GOT3 (cell line): ENCODE measurements at regions not wholly inside any gene's neighbourhood (a gene's known extent, or its start where the extent isn't known, plus 50 kb on each side); places are given as distances from the start of the nearest gene placed in this dataset.
"Not testable (repeated sequence)": the region's sequence is repeated elsewhere in the genome, so short reads cannot be mapped to it uniquely, and the experiment has no call there.

Experiments
- DNase-seq: peaks from one replicate; lab custom pipeline; 2025; ENCODE audit warnings: mixed read lengths; lab: John Stamatoyannopoulos, UW

DNA sequence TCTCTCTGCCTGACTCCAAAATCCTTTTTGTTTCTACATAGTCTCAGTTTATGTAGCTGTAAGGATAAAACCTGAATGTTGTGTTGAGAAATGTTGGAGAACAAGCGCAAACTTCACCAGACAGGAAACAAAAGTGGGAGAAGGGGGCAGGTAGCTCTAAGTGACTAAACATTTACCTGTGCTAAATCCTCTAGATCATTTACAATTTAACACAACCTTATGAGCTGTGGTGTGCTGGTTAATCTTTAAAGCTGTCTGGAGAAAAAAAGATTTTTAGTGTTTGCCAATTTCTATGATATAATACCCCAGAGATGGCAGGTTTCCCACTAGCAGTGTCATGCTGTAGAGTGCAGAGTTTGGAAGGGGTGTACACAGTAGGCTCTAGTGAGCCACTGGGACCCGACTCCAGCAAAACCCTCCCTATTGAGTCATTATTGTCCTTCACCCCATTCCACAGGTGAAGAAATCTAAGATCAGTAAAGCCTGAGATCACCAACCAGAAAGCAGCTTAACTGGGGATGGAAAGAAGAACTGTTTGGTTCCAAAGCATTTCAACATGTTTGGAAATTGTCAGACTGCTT is 992.0 kb downstream of the DCDC2C start:
- DNase-seq, result no peak

DNA sequence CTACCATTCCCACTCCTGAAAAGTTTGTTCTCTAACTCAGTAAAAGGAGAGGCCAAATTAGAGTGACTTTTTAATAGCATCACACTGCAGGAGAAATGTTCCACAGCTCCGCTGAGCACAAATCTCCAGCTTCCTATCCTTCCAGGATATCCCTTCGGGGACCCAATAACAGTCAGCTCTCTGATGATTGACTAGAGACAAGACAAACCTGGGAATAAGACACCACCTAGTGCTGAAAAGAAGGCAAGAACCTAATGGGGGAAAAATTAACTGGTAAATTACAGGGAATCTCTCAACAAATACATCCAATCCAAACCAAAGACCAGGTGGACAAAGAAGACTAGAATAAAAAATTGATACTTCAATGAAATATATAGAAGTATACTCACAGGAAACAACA is 977.1 kb upstream of the SOX11 start:
- no peak for DNase-seq

DNA sequence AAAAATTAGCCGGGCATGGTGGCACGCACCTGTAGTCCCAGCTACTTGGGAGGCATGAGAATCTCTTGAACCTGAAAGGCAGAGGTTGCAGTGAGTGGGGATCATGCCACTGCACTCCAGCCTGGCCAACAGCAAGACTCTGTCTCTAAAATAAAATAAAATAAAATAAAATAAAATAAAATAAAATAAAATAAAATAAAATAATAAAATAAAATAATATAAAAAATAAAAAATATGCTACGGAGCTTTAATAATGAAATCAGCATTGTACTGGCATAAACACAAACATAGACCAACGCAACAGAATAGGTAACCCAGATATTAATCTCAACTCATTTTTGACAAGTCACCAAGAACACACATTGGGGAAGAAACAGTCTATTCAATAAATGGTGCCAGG is 973.4 kb upstream of the SOX11 start:
- no peak for DNase-seq

DNA sequence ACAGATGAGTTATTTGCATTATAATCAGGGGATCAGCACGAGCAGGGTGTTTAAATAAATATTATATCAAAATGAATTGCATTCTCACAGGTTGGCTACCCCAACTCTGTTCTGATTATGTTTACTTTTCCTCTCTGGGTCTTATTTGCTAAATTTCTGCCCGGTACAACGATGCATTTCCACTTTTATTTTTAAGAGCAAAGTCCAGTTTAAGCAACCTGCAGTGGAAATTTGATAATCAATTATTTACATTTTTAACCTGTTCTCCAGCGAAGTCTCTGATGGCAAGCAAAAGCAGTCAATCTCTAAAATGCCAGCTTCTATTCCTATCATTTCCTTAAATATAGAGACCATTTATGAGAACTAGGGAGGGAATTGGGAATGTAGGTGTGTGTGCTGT is 966.6 kb upstream of the SOX11 start:
- no peak for DNase-seq

DNA sequence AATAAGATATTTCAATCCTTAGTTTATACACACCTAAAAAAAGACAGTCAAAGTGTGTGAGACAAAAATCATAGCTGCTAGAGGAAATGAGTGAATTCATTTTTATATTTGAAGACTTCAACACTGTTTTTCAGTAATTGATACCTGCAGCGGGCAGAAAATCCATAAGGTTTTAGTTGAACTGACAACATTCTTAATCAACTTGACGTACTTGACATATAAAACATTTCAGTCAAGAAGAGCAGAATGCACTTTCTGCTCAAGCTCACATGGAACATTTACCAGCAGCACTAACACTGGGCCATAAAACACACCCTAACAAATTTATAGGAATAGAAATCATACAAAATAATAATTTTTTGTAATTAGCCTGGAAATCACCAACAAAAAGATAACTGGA is 959.6 kb upstream of the SOX11 start:
- no peak for DNase-seq

DNA sequence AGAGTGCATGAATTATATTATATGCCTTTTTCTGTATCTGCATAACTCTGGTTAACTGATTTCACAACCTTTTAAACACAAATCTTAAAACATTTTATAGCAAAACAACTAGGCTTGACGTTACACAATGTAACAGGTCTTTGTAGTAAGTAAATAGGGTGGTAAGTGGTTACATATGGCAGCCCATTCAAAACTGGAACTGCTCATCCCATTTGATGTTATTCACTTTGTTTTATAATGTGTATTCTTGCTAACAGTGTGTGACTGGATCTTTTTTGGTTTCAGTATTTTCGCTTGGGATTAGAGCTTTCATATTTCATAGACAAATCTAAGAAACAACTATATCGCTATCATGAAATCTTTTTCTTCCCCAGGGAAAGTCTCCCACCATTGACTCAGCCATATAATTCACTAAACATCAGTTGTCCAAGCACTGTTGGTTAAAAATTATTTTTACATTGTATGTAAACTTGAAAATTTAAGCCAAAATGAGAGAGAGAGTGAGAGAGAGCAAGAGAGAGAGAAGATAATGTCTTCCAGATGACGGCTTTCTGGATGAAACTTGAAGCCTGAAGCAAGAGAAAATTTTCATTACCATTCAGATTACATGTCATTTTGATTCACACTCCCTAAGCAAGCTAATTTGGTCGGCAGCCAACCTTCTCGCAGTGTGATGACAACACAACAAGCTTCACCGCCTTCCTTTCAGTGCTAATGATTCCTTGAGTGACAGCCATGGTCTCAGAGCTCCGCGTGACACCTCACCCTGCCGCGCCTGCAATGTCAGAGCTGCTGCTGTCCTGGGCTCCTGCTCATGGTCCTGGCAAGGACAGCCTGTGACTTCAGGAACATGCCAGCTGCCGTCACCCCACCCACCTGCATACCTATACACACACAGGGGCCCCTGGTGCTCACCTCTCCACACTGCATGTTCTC is 946.9 kb upstream of the SOX11 start:
- DNase-seq, result no peak

DNA sequence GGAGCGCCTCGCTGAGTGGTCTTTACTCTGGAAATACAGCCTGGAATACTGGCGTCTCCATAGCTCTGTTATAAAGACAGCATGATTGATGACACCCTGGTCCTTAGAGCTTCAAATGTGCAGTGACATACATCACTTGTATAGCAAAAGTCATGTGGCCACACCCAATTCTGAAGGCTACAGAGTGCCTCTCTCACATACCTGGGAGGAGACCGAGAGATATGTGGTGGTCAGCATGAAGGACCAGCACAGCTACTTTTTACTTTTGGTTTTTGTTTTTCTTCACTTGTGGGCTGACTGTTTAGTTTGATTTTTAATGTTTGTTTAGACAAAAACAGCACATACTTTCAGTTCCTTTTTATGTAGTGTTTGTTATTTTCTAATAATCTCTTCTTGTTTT is 938.5 kb upstream of the SOX11 start:
- no peak for DNase-seq

DNA sequence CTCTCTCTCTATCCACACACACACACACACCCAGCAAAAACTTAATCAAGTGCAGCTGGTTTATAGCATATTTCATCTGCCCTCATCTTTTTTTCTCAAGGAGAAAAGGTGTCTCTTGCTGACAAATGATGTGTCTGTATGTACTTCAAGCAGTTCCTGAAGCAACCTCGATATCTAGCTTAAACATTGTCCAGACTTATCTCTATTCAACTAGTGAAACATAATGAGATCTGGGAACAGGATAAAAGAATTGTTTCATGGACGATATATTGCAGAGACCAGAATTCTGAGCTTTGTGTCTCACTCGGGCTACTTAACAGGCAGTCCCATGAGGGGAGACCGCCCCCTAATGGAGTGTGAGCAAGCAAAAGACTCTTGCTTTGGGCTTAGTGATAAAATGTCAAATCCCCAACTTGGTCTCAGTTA is 929.2 kb upstream of the SOX11 start:
- no peak for DNase-seq

DNA sequence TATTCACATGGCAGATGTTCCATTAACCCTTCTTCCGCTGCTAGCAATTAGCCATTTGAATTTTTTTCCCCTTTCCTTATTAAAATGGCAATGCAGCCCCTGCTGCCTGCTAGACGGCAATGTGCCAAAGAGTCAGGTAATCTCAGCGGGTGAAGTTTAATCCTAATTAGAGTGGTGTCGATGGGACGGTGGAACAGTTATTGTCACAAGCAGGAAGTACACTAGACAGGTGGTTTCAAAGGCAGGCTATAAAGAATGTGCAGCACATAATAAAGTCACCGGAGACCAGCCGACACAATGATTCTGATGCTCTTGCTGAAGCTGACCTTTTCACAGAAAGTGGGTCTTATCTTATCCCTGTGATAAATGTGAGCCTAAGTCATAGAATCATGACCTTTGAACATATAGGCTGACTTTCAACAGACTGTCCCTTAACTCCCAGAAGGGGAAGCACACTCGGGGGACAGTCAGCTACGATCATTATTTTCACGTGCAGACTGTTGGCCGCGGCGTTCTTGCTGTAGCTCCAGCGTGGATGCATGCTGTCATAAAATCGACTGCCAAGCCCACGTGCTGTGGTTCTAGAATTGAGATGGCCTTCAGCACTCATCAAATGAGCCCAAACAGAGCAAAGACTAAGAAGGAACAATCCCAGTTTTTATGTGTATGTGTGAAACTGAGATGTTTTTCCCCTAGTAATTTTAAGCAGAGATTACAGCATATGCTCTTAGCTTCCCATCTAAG is 926.2 kb upstream of the SOX11 start:
- no peak for DNase-seq

DNA sequence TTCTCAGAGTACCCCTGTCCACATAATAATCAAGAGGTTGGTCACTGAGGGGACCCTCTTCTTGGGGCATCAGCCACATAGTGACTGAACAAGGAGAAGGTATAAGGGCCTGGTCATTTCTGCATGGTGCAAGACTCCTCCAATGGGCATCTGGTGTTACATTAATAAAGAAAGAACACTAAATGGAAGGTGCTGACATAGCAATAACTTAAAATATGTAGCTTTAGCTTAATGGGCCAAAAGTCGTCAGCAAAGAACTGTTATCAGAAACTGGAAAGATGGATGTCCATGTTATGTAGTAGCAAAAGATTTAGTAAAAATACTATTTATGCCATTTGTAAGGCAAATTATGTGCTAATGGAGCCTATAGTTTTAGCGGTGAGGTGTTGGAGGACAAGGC is 916.5 kb upstream of the SOX11 start:
- DNase-seq, result no peak

DNA sequence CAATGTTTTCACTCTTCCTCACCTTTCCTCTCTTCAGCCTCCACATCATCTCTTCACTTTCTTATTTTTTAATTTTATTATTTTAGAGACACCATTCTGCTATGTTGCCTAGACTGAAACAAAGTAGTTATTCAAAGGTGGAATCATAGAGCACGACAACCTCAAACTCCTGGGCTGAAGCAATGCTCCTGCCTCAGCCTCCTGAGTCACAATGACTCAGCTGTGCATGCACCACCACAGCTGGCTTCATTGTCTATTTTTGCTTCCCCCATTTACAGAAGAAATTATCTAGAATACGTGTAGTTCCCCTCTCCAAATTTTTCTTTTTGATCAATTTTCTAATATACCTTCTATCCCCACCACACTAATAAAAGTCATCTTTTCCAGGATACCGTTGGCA is 911.5 kb upstream of the SOX11 start:
- DNase-seq, result no peak

DNA sequence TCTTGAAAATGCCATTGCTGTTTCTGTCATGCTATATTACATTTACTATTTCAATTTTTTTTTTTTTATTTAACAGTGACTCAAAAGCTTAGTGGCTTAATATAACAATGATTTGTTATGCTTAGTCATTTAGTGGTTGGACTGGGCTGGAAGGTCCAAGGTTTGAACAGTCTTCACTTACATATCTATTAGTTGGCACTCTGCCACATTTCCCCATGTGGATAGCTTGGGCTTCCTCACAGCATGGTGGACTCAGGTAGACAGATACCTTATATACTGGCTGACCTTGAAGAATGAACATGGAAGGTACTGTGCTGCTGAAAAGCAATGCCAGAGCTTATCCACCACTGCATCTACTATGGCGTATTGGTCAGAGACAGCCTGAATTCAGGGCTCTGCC is 909.5 kb upstream of the SOX11 start:
- no peak for DNase-seq

DNA sequence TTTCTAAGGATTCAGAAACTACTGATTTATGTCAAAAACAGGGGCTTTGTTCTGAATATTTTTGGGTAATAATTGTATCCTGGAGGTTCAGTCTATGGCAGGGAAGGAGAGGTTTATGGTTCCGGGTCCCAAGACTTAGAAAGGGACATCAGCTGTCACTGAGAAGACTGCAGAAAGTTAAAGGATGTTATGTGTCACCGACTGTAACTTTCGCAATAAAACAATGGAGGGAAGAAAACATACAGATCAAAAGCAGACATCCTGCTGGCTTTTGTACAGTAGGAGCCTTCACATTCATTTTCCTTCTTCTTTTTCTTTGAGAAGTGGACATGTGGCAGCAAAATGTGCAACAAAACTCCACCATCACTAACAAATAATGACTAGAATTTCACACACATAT is 900.7 kb upstream of the SOX11 start:
- no peak for DNase-seq

DNA sequence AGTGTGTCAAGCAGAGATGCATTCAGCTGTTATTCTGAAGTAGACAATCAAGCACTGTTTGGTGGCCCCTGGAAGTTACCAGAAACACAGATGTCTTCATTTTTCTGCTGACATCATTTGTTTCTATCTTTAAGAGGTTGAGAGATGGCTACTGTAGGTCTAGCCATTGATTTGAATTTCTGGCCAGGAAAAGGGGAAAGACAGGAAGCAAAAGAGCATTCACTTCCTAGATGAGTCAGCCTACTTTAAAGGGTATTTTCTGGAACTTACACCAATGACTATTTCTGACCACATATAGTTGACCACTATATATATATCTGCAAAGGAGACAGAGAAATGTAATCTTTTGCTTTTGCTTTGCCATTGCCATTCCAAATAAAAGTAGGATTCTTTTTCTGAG is 900.1 kb upstream of the SOX11 start:
- DNase-seq, result no peak

DNA sequence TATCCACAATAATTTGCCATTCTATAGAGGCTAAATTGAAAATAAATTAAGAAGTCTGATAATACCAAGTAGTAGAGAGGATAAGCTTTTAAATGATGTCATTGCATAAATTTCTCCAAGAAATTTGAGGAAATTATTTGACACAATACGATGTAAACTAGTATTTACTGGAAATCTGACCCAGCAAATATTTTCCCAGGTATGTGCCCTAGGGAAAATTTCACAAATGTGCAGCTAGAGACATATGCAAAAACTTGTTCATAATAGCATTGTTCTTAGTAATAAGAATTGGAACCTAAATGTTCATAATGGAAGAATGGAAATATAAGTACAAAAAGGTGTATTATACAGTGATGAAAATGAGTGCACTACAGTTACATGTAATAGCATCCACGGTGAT is 888.8 kb upstream of the SOX11 start:
- no peak for DNase-seq

DNA sequence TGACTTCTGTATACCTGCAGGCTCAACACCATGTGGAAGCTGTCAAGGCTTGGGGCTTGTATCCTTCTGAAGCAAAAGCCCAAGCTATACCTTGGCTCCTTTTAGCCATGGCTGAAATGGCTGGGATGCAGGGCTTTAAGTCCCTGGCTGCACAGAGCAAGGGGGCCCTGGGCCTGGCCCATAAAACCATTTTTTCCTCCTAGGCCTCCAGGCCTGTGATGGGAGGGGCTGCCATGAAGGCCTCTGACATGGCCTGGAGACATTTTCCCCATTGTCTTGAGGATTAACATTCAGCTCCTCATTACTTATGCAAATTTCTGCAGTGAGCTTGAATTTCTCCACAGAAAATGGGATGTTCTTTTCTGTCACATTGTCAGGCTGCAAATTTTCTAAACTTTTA is 878.0 kb upstream of the SOX11 start:
- DNase-seq, result not testable (repeated sequence)

DNA sequence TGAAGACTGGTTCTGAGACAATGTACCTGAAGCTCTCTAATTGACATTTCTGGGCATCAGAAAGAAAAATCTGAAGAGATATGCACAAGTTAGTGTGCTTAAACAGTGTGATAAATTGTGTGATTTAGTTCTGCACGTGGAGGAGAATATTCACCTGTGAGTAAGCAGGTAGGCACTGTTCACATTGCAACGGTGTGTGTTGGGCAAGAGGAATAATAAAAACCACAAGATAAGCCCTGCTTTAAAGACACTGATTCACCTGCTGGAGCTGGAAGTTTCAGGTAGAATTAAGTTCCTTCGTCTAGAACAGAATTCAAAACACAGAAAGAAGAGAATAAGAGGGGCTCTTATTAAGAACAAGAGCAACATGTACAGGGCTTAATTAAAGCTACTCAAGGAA is 864.3 kb upstream of the SOX11 start:
- DNase-seq, result no peak

DNA sequence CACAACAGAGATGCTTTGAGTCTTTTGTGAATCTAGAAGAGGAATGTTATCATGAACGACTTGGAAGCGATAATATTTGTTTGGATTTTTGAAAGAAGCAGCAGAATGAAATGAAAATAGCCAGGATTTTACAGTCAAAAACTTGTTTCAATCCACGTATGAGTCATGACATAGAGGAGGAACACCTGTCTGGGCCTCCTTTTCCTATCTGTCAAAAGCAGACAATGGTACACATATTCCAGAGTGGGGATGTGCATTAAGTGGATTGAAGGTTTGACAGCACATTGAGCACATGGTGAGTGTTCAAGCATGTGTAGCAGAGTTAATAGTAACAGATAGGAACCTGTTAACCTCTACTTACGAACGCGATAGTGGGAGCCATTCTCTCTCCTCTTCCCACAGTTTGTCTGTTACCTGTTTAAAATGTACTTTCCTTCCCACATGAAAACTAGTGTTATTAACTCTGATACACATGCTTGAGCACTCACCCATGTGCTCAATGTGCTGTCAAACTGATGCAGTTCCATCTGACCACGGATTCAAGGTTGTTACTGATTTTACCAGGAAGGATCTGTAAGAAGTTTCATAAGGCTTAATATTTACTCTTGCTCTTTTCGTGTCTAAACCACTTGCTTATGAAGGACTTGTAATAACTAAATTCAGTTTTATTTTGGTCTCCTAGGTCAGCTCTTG is 863.4 kb upstream of the SOX11 start:
- no peak for DNase-seq

DNA sequence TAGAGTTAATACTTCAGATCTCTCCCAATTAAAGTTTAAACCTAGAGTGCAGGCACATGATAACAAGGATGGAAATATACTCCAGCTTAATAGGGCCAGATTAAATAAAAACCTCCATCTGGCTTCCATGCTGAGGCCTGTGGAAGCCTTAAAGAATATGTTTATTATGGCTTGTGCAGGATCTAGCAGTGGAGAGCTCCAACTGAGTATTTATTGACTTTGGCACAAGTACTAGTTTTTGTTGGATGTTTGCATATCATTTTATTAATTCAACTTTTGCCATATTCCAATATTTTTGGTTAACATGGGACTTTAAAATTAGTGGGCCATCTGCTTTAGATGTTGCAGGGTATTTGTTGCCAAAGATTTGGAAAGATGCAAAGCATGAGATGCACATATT is 860.4 kb upstream of the SOX11 start:
- DNase-seq, result no peak

DNA sequence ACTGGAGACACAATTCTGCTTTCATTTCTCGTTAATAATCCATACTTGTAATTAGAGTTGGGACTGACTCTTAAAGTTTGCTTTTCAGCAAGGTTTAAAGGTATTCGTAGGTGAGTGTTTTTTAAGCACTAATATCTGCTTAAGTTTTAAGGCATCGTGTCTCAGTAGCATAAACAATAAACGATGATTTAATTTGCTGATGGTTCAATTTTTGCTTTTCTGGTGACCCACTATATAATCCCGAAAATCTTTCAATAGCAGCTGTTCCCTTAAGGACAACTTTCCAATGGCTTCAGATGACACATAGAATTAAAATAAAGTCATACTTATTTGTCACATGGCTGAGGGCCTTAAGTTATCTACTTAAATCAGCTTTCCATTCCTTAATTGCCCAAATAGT is 859.5 kb upstream of the SOX11 start:
- DNase-seq, result no peak

DNA sequence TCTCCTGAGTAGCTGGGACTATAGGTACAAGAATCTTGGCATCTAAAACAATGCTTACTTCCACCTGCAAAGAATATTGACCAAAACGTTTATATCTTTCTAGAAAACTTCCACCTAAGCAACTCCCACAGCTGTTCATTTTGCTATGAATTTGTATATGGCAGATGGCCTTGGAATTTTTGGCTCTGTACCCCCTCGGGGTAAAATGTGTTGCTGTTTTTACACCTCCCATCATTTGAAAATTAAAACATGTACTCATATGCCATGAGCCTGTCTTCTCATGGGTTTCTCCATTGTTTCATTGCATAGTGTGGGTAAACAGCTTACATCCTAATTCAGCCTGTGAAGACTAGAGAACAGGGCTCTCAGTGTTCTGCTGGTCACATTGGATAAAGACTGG is 853.6 kb upstream of the SOX11 start:
- no peak for DNase-seq

DNA sequence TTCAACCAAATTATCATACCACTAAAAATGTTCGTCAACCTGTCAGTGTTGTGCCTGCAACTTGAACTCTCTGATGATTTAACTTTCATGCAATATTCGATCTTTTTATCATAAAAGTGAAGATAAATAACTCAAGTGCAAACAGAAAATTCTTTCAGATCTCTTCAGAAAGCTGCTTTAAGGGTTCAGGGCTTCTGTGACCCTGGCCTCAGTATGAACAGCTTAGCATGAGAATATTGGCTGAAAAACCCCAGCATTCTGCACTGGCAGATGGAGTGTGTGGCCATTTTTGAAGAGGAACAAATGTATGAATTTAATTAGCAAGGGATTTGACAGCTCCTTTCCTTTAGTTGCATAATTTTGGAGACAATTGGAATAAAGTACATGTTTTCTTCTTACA is 851.4 kb upstream of the SOX11 start:
- no peak for DNase-seq
